Lower lobe of right lung (tissue), 2 donors: ENCODE measurements at regions not wholly inside any gene's neighbourhood (a gene's known extent, or its start where the extent isn't known, plus 50 kb on each side); places are given as distances from the start of the nearest gene placed in this dataset.
A peak's percentile ranks its signal among the peaks of the same experiment; 100 is the strongest.

Experiments used
- ATAC-seq, 2 donors: fragments of 200-7000 bp; cut with Tn5 transposase; one replicate each; pipeline ENCODE4 v1.9.1; 2020 to 2022; ENCODE audit warnings: mild to moderate bottlenecking in 2 of 2, moderate library complexity in 2 of 2
- DNase-seq: peaks from one replicate; pipeline ENCODE4 v3.0.0-alpha.2; 2020
- H3K27ac ChIP-seq: fragments of 200-600 bp; one replicate; pipeline ENCODE4 v1.8.0; 2022
- H3K27me3 ChIP-seq: fragments of 200-600 bp; one replicate; pipeline ENCODE4 v1.8.0; 2022; ENCODE audit warnings: low read depth
- H3K36me3 ChIP-seq: fragments of 200-600 bp; one replicate; pipeline ENCODE4 v1.8.0; 2022; ENCODE audit warnings: mild to moderate bottlenecking
- H3K4me1 ChIP-seq: fragments of 200-600 bp; one replicate; pipeline ENCODE4 v1.8.0; 2022
- H3K4me3 ChIP-seq: fragments of 200-600 bp; one replicate; pipeline ENCODE4 v1.8.0; 2022; ENCODE audit warnings: mild to moderate bottlenecking
- H3K9me3 ChIP-seq: fragments of 200-600 bp; one replicate; pipeline ENCODE4 v1.8.0; 2022
- intact Hi-C: fragments of 100-400 bp; cut with DNase I; formaldehyde crosslinking; loops from one replicate; pipeline ENCODE4 v1.11.0; 2022
- TF ChIP-seq, protein P1 (sequence below): fragments of 200-600 bp; IDR thresholded peaks from one replicate; pipeline ENCODE4 v1.8.0; 2022; ENCODE audit warnings: antibody characterized with exemption, mild to moderate bottlenecking
- donor health status: DM: no; HTN: yes; CAD: no; lungs with severe emphysema.

DNA sequence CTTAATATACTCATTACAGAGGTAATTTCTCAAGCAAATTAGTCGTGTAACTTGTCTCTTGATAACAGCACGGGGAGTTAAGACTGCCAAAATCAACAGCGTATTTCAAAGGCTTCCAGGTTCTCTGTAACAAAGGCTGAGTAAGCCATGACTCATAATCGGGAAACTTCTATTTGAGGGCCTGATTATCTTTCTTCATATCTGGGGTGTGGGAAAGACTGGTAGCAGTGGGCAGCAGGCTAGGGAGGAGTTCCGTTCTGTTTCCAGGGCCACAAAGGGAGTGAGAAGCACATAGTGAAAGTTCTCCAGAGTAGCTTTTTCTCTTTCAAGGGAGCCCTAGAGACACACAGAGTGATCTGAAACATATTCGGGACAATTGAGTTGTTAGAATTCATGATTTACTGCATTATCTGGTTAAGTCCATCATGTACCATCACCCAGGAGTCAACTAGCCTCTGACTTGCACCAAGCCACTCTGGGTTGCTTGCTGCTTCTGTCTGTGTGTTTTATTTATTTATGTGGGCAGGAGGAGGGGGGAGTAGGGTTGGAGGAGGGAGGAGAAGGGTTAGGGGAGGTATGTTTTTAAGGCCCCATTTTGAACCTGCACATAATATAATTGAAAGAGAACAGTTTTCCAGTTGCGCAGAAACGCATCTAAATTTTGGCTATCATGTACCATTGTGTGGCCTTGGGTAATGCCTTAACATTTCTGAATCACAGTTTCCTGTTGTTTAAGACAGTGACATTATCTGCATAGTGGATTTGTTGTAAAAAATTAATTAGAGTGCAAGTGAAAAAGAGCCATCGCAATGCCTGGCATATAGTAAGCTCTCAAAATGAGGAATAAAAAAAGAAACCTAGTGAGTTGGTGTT is 80.5 kb upstream of the ITPRID2 start:
- Histone ChIP-seq H3K36me3 (no peaks in the 10 kb centered on the region), H3K9me3 (no peaks in the 10 kb centered on the region), H3K27ac (peak overlapping the region; percentile 47), H3K4me3 (no peak overlapping the region), H3K4me1 (peaks cover 21% of the 10 kb centered on the region), H3K27me3 (no peaks in the 10 kb centered on the region)
- peak; percentile 91 to 96 for ATAC-seq
- TF ChIP-seq, protein P1, sequence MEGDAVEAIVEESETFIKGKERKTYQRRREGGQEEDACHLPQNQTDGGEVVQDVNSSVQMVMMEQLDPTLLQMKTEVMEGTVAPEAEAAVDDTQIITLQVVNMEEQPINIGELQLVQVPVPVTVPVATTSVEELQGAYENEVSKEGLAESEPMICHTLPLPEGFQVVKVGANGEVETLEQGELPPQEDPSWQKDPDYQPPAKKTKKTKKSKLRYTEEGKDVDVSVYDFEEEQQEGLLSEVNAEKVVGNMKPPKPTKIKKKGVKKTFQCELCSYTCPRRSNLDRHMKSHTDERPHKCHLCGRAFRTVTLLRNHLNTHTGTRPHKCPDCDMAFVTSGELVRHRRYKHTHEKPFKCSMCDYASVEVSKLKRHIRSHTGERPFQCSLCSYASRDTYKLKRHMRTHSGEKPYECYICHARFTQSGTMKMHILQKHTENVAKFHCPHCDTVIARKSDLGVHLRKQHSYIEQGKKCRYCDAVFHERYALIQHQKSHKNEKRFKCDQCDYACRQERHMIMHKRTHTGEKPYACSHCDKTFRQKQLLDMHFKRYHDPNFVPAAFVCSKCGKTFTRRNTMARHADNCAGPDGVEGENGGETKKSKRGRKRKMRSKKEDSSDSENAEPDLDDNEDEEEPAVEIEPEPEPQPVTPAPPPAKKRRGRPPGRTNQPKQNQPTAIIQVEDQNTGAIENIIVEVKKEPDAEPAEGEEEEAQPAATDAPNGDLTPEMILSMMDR: no peak
- DNase-seq: no peak
- intact Hi-C loops: no loop called here

DNA sequence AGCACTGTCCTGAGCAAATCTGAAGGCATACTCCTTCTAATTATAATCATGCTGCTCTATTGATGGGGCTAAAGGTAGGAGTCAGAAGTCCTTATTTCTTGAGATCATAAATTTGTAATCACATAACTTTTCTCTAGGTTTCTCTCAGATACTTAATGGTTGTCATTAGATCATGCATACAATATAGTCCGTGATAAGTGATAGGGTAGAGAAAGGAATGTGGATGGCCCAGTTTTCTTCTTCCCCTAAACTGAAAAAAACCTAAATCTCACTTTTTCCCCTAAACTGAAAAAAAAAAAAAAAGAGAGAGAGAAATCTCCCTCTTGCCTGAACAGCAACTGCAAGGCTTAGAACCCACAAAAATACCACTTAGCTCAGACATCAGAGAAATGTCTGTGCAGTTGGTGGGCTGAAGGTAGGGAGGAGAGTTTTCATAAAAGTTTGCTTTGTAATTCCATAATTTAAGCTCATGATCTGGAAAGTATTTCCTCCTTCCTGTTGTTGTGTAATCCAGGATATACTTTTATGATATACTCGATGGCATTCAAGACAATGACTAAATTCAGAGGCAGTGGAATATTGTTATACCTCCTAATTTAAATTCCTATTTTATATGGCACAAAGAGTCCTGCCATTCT is 79.3 kb upstream of the ITPRID2 start:
- ATAC-seq: no peak
- intact Hi-C loops: no loop called here
- Histone ChIP-seq H3K27me3 (no peaks in the 10 kb centered on the region), H3K36me3 (no peaks in the 10 kb centered on the region), H3K9me3 (no peaks in the 10 kb centered on the region), H3K4me3 (no peak overlapping the region), H3K4me1 (peaks cover 21% of the 10 kb centered on the region), H3K27ac (no peak overlapping the region)
- DNase-seq: no peak
- TF ChIP-seq, protein P1: no peak

DNA sequence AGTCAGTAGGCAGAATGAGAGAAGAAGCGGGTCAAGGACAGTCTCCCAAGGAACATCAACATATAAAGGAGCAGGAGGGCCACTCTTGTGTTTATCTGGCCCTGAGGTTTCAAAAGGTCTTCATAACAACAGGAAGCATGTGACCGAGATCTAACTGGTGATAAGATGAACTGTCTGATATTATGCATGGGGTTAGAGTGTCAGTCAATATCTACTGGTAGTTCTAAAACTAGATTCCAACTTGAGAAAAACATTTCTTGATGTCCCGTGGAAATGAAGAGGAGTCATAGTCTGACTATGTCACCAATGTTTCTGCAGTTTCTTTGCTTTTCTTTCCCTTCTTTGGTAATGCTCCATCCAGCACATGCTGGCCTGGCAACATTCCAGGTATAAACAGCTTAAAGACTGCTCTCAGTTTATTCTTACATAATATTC is 77.5 kb upstream of the ITPRID2 start:
- TF ChIP-seq, protein P1: no peak
- no peaks in the 10 kb centered on the region for H3K36me3 ChIP-seq
- DNase-seq (no peak), ATAC-seq (no peak)
- H3K27ac ChIP-seq: no peak overlapping the region
- H3K9me3 ChIP-seq: no peaks in the 10 kb centered on the region
- H3K4me3 ChIP-seq: no peak overlapping the region
- intact Hi-C loops: no loop called here
- peaks cover 21% of the 10 kb centered on the region for H3K4me1 ChIP-seq
- no peaks in the 10 kb centered on the region for H3K27me3 ChIP-seq

DNA sequence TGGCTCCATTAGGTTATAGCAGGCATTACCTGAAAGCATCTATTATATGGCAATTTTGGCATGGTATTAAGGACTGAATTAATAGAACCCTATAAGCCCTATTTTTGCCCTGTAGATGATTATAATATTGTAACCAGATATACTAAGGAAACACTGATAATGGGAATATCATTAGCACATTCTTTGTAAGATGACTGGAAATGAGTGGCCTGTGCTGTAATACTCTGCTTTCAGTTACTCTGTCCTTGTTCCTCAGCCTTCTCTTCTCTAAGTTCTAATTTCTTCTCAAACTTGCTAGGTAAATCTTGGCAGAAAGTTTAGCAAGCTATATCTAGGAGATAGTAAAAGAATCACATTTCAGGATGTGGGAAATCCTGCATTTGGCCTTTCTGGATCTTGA is 74.0 kb upstream of the ITPRID2 start:
- Histone ChIP-seq H3K36me3 (no peaks in the 10 kb centered on the region), H3K9me3 (no peaks in the 10 kb centered on the region), H3K4me3 (no peak overlapping the region), H3K27me3 (no peaks in the 10 kb centered on the region), H3K4me1 (peaks cover 11% of the 10 kb centered on the region), H3K27ac (no peak overlapping the region)
- DNase-seq (no peak), ATAC-seq (no peak)
- intact Hi-C loops: no loop called here
- TF ChIP-seq, protein P1: no peak

DNA sequence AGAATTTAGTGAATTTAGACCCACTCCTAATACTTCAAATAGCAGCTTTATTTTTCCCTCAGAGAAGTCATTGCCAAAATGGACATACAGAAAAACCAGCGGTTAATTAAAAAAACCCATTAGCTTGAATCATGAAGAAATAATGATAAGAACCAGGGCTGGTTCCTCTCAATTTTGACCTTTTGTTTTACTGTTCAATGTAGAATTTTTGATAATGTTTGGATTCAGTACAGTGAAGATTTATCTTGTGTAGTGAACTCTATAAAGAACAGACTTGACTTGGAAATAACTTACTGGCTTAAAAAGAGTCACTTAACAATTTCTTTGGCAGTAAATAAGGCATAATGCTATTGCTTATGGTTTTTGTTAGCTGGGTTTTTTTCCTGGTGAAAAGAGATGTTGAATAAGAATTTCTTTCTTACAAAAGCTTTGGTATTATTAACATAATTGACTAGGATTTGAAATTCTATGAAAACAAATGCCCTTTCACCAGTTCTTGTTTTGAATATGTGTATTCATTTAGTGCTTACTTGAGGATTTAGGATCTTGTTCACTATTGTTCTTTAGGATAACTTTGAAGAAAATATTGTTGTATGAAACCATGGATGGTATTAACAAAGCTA is 73.4 kb upstream of the ITPRID2 start:
- Histone ChIP-seq H3K36me3 (no peaks in the 10 kb centered on the region), H3K9me3 (no peaks in the 10 kb centered on the region), H3K27me3 (no peaks in the 10 kb centered on the region), H3K4me1 (peaks cover 11% of the 10 kb centered on the region), H3K4me3 (no peak overlapping the region), H3K27ac (no peak overlapping the region)
- TF ChIP-seq, protein P1: no peak
- ATAC-seq: no peak
- intact Hi-C loops: no loop called here
- DNase-seq: no peak
